H1 (cell line): ENCODE measurements at regions not wholly inside any gene's neighbourhood (a gene's known extent, or its start where the extent isn't known, plus 50 kb on each side); places are given as distances from the start of the nearest gene placed in this dataset.

Experiments
- ATF2 ChIP-seq: IDR thresholded peaks from 2 replicates; pipeline ENCODE4 v1.6.1; 2012; ENCODE audit warnings: low read length, inconsistent platforms
- CEBPB ChIP-seq: IDR thresholded peaks from 2 replicates; pipeline ENCODE4 v1.6.1; 2012; ENCODE audit warnings: low read depth, low read length
- CHD2 ChIP-seq: IDR thresholded peaks from 2 replicates; pipeline ENCODE4 v1.6.1; 2012; ENCODE audit warnings: low read length, improper control_type of control experiment
- EZH2 ChIP-seq: fragments of 200-600 bp; sonication (generic); IDR thresholded peaks from 2 replicates; pipeline ENCODE4 v1.7.1; 2012; ENCODE audit warnings: low read depth, mild to moderate bottlenecking, moderate library complexity, low read length, inconsistent platforms; ENCODE audit not compliant: severe bottlenecking
- HDAC6 ChIP-seq: IDR thresholded peaks from one replicate; pipeline ENCODE4 v1.7.1; 2012; ENCODE audit warnings: low read depth, mild to moderate bottlenecking, inconsistent platforms, low read length, moderate library complexity
- KDM5A ChIP-seq: fragments of 200-600 bp; IDR thresholded peaks from 2 replicates; pipeline ENCODE4 v1.7.1; 2012; ENCODE audit warnings: mild to moderate bottlenecking, low read length, inconsistent platforms, mixed read lengths
- YY1 ChIP-seq: IDR thresholded peaks from 2 replicates; pipeline ENCODE4 v1.6.1; 2011; ENCODE audit warnings: low read depth, mild to moderate bottlenecking, low read length
- TF ChIP-seq, protein P1 (sequence below), 3 experiments: IDR thresholded peaks; 1 replicate in 2 of 3; 2 replicates in 1 of 3; pipeline versions ENCODE4 v1.5.1 to v1.6.1; 2011; ENCODE audit warnings: low read length in 3 of 3, mild to moderate bottlenecking in 3 of 3, inconsistent platforms in 2 of 3, low read depth in 1 of 3, moderate library complexity in 1 of 3; ENCODE audit not compliant: insufficient read depth in 1 of 3; ENCODE audit errors: control extremely low read depth in 1 of 3

DNA sequence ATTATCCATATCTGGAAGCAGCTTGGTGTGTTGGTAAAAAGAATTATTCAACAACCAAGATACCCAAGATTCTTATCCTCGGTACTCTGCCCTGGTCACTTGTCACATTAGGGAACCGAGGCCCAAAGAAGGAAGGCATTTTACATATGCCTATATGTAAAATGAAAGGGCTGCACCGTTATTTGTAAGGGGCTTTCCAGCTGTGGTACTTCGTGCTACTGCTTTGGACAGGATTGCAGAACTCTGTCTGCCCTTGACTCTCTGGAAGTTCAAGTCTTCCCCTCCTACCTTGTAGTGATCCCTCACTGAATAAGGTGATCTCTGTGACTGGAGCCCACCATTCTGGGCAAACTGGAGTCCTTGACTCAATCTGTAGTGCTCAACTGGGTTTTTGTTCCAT lies 198.9 kb upstream of the TOPAZ1 start:
- TF ChIP-seq CEBPB, result no peak
- TF ChIP-seq, protein P1, sequence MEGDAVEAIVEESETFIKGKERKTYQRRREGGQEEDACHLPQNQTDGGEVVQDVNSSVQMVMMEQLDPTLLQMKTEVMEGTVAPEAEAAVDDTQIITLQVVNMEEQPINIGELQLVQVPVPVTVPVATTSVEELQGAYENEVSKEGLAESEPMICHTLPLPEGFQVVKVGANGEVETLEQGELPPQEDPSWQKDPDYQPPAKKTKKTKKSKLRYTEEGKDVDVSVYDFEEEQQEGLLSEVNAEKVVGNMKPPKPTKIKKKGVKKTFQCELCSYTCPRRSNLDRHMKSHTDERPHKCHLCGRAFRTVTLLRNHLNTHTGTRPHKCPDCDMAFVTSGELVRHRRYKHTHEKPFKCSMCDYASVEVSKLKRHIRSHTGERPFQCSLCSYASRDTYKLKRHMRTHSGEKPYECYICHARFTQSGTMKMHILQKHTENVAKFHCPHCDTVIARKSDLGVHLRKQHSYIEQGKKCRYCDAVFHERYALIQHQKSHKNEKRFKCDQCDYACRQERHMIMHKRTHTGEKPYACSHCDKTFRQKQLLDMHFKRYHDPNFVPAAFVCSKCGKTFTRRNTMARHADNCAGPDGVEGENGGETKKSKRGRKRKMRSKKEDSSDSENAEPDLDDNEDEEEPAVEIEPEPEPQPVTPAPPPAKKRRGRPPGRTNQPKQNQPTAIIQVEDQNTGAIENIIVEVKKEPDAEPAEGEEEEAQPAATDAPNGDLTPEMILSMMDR (IDR thresholded peaks at IDR 0.05; ENCODE audit: control extremely low read depth in 1 of 3, insufficient read depth in 1 of 3, low read depth in 1 of 3, low read length in 3 of 3), result no peak
- no peak for TF ChIP-seq ATF2
- TF ChIP-seq EZH2, result no peak
- no peak for TF ChIP-seq KDM5A
- TF ChIP-seq CHD2, result no peak
- TF ChIP-seq YY1, result no peak
- TF ChIP-seq HDAC6, result no peak
